GM21825 (cell line): ENCODE measurements at regions not wholly inside any gene's neighbourhood (a gene's known extent, or its start where the extent isn't known, plus 50 kb on each side); places are given as distances from the start of the nearest gene placed in this dataset.
"Not testable (repeated sequence)": the region's sequence is repeated elsewhere in the genome, so short reads cannot be mapped to it uniquely, and the experiment has no call there.

Experiments used
- ATAC-seq: cut with Tn5 transposase; IDR thresholded peaks from one replicate; pipeline ENCODE4 v1.9.1; 2021; ENCODE audit warnings: mild to moderate bottlenecking, moderate library complexity; ENCODE audit not compliant: unreplicated experiment

- no peak for ATAC-seq
Observed at GRCh38 chr2:23021311-23022120, 363.5 kb upstream of the KLHL29 start.

GRCh38 chr2:23023722-23024121 is 361.3 kb upstream of the KLHL29 start:
- no peak for ATAC-seq

- ATAC-seq = no peak
Observed at GRCh38 chr2:23026671-23027070, 358.3 kb upstream of the KLHL29 start.

GRCh38 chr2:23027396-23027795 is 357.6 kb upstream of the KLHL29 start:
- no peak for ATAC-seq

- ATAC-seq = no peak
Observed at GRCh38 chr2:23028106-23028505, 356.9 kb upstream of the KLHL29 start.

DNA sequence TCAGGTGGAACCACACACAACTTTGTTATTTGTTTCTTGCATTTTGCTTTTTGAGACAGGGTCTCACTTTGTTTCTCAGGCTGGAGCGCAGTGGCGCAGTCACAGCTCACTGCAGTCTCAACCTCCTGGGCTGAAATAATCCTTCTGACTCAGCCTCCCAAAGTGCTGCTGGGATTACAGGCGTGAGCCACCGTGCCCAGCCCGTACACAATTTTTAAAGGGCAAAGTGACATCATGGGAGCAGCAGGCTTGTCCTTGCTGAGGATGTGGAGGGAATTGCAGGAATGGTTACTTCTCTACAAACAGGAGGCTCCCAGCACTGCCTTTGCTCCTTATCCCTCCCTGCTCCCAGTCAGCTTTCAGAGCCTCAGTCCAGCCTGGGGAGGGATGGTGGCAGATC is 355.9 kb upstream of the KLHL29 start:
- ATAC-seq = no peak

DNA sequence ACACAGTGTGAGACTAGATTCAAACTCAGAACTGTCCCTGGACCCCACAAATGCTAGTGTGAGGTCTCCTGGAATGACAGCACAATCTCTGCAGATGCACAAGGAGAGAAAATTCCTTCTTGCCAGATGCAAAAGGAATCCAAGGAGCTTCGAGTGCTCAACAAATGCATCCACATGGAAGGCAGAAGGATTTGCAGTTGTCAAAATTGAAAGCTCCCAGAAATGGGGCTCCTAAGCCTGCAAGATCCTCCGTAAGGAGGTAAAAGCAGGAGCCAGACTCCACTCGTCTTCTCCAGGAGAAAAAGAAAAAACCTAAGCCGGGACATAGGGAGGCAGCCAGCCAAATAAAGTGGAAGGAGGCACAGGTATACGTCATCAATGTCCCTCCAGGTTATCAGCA is 355.0 kb upstream of the KLHL29 start:
- no peak for ATAC-seq

DNA sequence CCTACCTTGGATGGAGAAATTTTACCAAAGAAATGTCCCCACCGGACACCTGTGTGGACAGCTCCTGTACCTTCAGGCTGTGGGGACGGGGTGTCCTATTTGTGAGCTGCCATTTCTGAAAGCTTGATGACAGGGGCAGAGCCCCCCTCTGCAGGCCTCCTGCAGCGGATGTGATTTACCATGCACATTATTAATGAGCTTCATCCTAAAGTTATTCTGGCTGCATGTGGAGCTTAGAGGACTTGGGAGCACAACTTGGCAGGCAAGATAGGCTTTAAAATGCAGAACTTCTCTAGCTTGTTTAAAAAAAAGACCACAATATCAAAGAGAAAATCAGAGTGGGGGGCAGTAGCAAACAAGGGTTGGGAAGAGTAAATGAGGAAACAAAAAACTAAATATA is 350.0 kb upstream of the KLHL29 start:
- ATAC-seq = no peak

GRCh38 chr2:23036629-23037028 is 348.4 kb upstream of the KLHL29 start:
- ATAC-seq = no peak

DNA sequence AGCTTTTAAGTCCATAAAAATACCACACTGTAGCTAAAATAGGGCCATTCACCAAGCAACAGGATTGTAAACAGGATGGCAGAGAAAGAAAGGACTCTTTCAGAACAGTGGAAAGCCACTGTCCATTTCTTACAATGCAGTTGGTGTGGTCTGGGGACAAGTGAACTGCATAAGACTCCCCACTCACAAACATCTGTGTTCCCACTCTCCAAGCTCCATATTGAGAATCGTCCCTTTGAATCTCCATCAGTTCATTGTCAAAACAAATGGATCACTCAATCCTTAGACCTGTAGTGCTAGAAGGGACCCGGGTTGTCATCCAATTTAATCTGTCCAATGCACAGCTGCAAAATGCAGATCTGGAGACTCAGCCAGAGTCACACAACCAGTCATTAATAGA is 347.4 kb upstream of the KLHL29 start:
- ATAC-seq = no peak

DNA sequence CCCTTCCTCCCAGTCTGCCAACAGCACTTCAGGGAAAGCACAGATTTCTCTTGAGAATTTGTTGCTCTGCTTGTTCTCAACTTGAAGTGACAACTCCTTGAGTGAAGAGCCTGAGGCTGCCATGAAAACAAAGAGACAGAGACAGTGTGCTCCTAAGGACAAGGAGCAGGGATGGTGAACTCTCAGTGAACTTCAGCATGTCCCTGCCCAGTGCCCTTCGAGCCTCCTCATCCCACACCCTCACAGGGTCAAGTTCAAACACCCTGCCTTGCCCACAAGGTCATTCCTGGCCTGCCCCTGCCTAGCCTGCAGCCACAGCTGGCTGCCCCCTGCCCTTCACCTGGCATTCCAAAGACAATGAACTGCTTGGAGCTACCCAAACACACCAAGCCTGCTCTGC is 343.5 kb upstream of the KLHL29 start:
- no peak for ATAC-seq

GRCh38 chr2:23042216-23042906 is 342.6 kb upstream of the KLHL29 start:
- ATAC-seq = no peak

DNA sequence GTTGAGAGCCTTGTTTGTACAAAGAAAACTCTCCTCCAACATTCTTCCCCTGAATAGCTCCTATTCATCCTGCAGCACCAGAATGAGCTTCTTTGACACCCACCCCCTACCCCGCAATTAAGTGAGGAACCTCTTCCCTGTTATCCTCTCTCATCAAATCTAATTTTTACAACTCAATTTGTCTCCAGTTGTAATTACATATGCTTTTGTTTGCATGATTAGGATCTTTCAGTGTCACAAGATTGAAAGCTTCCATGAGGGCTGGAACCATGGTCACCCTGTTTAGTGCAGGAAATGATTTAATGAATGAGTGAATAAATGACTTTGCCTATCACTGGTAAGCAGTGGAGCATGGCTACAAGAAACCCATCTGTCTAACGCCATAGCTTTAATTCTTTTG is 334.6 kb upstream of the KLHL29 start:
- ATAC-seq = no peak

- ATAC-seq = no peak
Observed at GRCh38 chr2:23053601-23054000, 331.4 kb upstream of the KLHL29 start.

DNA sequence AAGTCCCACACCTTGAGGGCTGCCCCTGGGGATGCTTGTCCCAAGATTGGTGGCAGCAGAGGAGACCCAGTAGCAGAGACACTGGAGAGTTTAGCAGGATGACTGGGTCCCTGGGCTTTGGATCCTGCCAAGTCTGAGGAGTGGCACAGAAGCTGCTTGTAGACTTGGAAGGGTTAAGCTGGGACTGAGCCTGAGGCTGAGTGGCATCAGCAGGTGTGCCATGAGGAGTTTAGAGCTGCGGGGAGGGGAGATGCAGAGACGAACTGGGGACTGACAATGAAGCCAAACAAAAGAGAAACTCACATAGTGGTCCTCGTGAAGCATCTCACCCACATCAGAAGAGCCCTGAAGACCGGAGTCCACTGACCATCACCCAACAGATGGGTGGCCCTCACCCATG is 329.7 kb upstream of the KLHL29 start:
- ATAC-seq = no peak

GRCh38 chr2:23056846-23057245 is 328.1 kb upstream of the KLHL29 start:
- ATAC-seq = not testable (repeated sequence)

DNA sequence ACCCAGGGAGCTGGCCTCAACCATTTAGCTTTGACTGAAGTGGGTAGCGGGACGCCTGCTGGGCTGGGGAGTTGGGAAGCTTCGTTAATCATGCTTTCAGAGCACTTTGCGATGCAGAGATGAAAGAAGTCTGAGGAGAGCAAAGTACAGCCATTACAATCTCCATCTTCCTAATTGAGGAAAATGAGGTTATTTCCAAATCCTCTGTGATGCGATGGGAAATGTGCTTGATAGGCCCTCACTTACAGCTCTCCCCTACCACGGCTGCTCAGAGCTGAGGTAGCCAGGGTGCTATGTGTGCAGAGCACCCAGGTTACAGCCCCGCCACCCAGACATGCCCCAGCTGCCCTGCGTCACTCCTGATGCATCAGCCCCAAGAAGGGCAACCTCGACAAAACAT is 326.5 kb upstream of the KLHL29 start:
- ATAC-seq = no peak

DNA sequence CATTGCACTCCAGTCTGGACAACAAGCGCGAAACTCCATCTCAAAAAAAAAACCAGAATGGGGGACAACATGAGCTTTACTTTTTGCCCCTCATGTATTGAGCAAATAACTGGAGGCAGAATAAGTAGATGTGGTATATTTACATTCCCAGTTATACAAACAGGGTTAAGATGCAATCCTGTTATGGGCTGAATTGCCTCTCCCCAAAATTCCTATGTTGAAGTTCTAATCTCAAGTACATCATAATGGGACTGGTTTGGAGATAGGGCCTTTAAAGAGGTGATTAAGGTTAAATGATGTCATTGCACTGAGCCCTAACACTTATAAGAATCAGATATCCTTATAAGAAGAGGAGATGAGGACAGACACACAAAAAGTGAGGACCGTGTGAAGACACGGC is 319.8 kb upstream of the KLHL29 start:
- ATAC-seq = no peak

DNA sequence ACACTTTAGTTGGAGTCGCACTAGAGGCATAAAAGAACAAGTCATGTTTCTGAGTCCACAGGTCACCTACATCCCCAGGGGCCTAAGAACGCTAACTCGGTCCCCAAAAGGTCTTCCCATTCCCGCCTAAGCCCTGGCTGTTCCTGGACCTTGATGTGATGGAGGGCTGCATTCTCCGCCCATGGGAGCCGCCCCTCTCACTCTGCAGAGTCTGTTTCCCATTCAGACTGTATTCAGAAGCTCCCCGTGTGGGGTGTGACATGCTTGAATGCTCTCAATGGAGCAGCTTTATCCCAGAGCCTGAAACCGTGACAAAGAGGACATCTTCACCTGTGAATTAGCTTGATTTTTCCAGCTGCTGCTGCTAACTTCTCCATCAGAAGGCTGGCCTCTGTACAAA is 319.0 kb upstream of the KLHL29 start:
- ATAC-seq = no peak

- ATAC-seq = no peak
Observed at GRCh38 chr2:23066686-23067085, 318.3 kb upstream of the KLHL29 start.

DNA sequence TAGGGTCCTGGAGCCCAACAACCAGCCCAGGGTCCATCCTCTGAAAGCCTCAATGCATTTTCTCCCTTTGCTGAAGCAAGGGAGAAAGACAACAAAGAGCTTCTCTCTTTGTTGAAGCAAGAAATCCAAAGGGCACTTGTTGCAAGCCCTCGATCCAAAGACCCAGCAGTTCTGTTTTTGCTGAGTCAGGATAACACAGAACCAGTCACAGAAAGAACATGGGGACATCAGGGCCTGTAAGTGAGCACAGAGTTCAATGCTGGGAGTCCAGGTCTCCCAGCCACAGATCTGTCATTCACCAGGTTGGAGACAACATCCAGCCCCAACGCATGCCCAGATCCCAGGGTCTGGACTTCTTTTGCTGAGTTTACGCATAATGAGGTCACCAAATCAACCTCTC is 315.8 kb upstream of the KLHL29 start:
- no peak for ATAC-seq

GRCh38 chr2:23069923-23070322 is 315.1 kb upstream of the KLHL29 start:
- no peak for ATAC-seq

- no peak for ATAC-seq
Observed at GRCh38 chr2:23073056-23073455, 311.9 kb upstream of the KLHL29 start.
